ENCODE measurements at regions not wholly inside any gene's neighbourhood (a gene's known extent, or its start where the extent isn't known, plus 50 kb on each side); places are given as distances from the start of the nearest gene placed in this dataset.

- no peak overlapping the region for H3K9ac ChIP-seq (ENCODE audit: low read depth, low read length)
- 71% methylated on average over 5 of the region's 6 CpGs for WGBS
- no peak overlapping the region for H3K27ac ChIP-seq (ENCODE audit: low read depth, low read length)
- H3K4me1 ChIP-seq (ENCODE audit: insufficient read depth, low read length), result no peaks in the 10 kb centered on the region
- no peaks in the 10 kb centered on the region for H3K36me3 ChIP-seq (ENCODE audit: insufficient read depth, low read length)
- H3K4me3 ChIP-seq (ENCODE audit: low read length), result no peak overlapping the region
- H3K9me3 ChIP-seq (ENCODE audit: insufficient read depth, low read depth, low read length), result peaks cover 4% of the 10 kb centered on the region; the same call in 1 of the 2 replicates
- no peaks in the 10 kb centered on the region for H3K27me3 ChIP-seq (ENCODE audit: insufficient read depth, low read length)
Observed at GRCh38 chr4:169810325-169811323, 52.9 kb upstream of the HPF1 start.

DNA sequence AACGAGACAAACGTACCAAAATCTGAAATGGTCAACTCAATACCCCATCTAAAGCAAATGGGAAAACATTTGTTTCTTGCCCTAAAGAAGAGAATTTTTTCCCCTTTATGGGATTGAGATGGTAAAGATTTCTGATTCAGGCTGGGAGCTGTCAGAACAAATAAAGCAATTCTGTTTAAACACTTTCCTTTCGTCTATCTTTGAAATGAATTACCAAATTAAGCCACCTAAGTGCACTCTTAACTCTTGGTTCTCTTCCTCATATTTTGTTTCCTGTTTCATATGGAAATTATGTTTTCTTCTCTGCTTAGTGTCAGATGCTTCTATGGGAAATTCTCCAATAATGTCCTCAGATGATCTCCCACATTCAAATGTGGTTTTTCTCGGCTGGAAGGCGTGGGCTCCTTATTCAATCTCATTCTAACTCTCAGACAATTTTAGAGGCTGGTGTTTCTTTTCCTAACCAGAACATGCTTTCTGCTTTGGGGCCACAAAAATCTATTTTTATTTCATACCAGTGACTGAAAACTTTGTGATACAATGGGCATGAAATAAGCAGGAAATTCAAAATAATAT lies 50.3 kb upstream of the HPF1 start:
- WGBS, result 95% methylated on average over 3 of the region's 5 CpGs
- no peak overlapping the region for H3K27ac ChIP-seq (ENCODE audit: low read depth, low read length)
- H3K9ac ChIP-seq (ENCODE audit: low read depth, low read length), result no peak overlapping the region
- no peaks in the 10 kb centered on the region for H3K27me3 ChIP-seq (ENCODE audit: insufficient read depth, low read length)
- no peak overlapping the region for H3K4me3 ChIP-seq (ENCODE audit: low read length)
- H3K9me3 ChIP-seq (ENCODE audit: insufficient read depth, low read depth, low read length), result peaks cover 8% of the 10 kb centered on the region; the same call in 1 of the 2 replicates
- no peaks in the 10 kb centered on the region for H3K36me3 ChIP-seq (ENCODE audit: insufficient read depth, low read length)
- no peaks in the 10 kb centered on the region for H3K4me1 ChIP-seq (ENCODE audit: insufficient read depth, low read length)

Data from HUES64 (cell line).